Sigmoid colon (tissue), 6 donors: ENCODE measurements at regions not wholly inside any gene's neighbourhood (a gene's known extent, or its start where the extent isn't known, plus 50 kb on each side); places are given as distances from the start of the nearest gene placed in this dataset.

ENCODE experiments used
- DNase-seq: peaks from one replicate; pipeline ENCODE4 v3.0.0-alpha.2; 2019
- H3K27ac ChIP-seq, 4 donors: fragments of 200-600 bp; sonication (generic); one replicate each; pipeline ENCODE4 v1.5.1; 2016 to 2019; ENCODE audit warnings: mild to moderate bottlenecking in 1 of 4
- H3K27me3 ChIP-seq, 3 donors: fragments of 200-600 bp; sonication (generic); one replicate each; pipeline ENCODE4 v1.5.1; 2019; ENCODE audit warnings: mild to moderate bottlenecking in 1 of 3
- H3K36me3 ChIP-seq, 4 donors: fragments of 200-600 bp; sonication (generic); one replicate each; pipeline ENCODE4 v1.5.1; 2016 to 2019
- H3K4me1 ChIP-seq, 4 donors: fragments of 200-600 bp; sonication (generic); one replicate each; pipeline ENCODE4 v1.5.1; 2017 to 2019
- H3K4me3 ChIP-seq, 4 donors: fragments of 200-600 bp; sonication (generic); one replicate each; pipeline ENCODE4 v1.5.1; 2017 to 2019; ENCODE audit warnings: mild to moderate bottlenecking in 2 of 4, moderate library complexity in 1 of 4
- H3K9me3 ChIP-seq, 4 donors: fragments of 200-600 bp in 3 of 4; sonication (generic) in 3 of 4; one replicate each; pipeline versions ENCODE4 v1.5.1 to v1.6.1; 2013 to 2019
- CTCF ChIP-seq, 4 experiments: fragments of 450-650 bp in 3 of 4; fragments of 200-600 bp in 1 of 4; IDR thresholded peaks; one replicate each; pipeline ENCODE4 v1.5.1; 2016 to 2019; ENCODE audit warnings: antibody characterized with exemption in 4 of 4, mild to moderate bottlenecking in 3 of 4, moderate library complexity in 2 of 4
- EP300 ChIP-seq, 4 donors: sonication (generic); formaldehyde crosslinking; IDR thresholded peaks; one replicate each; pipeline ENCODE4 v1.6.1; 2017; ENCODE audit warnings: antibody characterized with exemption in 4 of 4
- POLR2A ChIP-seq, 2 donors: fragments of 450-650 bp; IDR thresholded peaks; one replicate each; pipeline ENCODE4 v1.6.1; 2016; ENCODE audit warnings: antibody characterized with exemption in 2 of 2, mild to moderate bottlenecking in 2 of 2, moderate library complexity in 2 of 2
- POLR2AphosphoS5 ChIP-seq, 4 donors: sonication (generic); formaldehyde crosslinking; IDR thresholded peaks; one replicate each; pipeline ENCODE4 v1.6.1; 2017; ENCODE audit warnings: antibody characterized with exemption in 4 of 4
- WGBS, 2 donors: extraction: QIAGEN DNeasy Blood & Tissue Kit; methylation state at CpG; one replicate each; pipeline ENCODE4 v1.1.7; 2013; 5-methylcytosine and 5-hydroxymethylcytosine counted together
- intact Hi-C: fragments of 100-400 bp; cut with DNase I; formaldehyde crosslinking; loops from one replicate; pipeline ENCODE4 v1.15.1; 2023
- donor health status: healthy with polysubstance abuse.
- donor health status: healthy.

- intact Hi-C loops: no loop called here
- DNase-seq: no peak
- 39 to 63% methylated on average over 3 of the region's 3 CpGs for WGBS, 2 donors
- H3K27me3 ChIP-seq: peaks cover 0 to 7% (median 0%) of the 10 kb centered on the region in 3 donors
- no peaks in the 10 kb centered on the region for H3K9me3 ChIP-seq
- H3K4me1 ChIP-seq: peaks cover 0 to 6% (median 2%) of the 10 kb centered on the region in 4 donors
- no peaks in the 10 kb centered on the region for H3K36me3 ChIP-seq
- TF ChIP-seq POLR2A (IDR thresholded peaks at IDR 0.05): no peak
- no peak overlapping the region for H3K27ac ChIP-seq
- no peak overlapping the region for H3K4me3 ChIP-seq
These were observed 156.7 kb upstream of the FAM241A start for GRCh38 chr4:111988514-111988913.

GRCh38 chr4:111989817-111990216 lies 155.4 kb upstream of the FAM241A start:
- intact Hi-C loops: no loop called here
- H3K4me3 ChIP-seq: no peak overlapping the region
- no peak for DNase-seq
- no peaks in the 10 kb centered on the region for H3K9me3 ChIP-seq
- TF ChIP-seq POLR2A (IDR thresholded peaks at IDR 0.05) (no peak), EP300 (IDR thresholded peaks at IDR 0.05) (no peak), CTCF (IDR thresholded peaks at IDR 0.05) (no peak), POLR2AphosphoS5 (IDR thresholded peaks at IDR 0.05) (no peak)
- H3K27me3 ChIP-seq: no peaks in the 10 kb centered on the region
- WGBS, 2 donors: 12 to 52% methylated on average over 1 of the region's 1 CpG
- H3K4me1 ChIP-seq: peaks cover 0 to 6% (median 2%) of the 10 kb centered on the region in 4 donors
- H3K36me3 ChIP-seq: no peaks in the 10 kb centered on the region
- H3K27ac ChIP-seq: no peak overlapping the region

GRCh38 chr4:111991163-111991562 lies 154.1 kb upstream of the FAM241A start:
- no peak for DNase-seq
- TF ChIP-seq CTCF (IDR thresholded peaks at IDR 0.05) (no peak), POLR2A (IDR thresholded peaks at IDR 0.05) (no peak), POLR2AphosphoS5 (IDR thresholded peaks at IDR 0.05) (no peak), EP300 (IDR thresholded peaks at IDR 0.05) (no peak)
- H3K36me3 ChIP-seq: no peaks in the 10 kb centered on the region
- H3K4me3 ChIP-seq: no peak overlapping the region
- no peak overlapping the region for H3K27ac ChIP-seq
- no peaks in the 10 kb centered on the region for H3K9me3 ChIP-seq
- H3K27me3 ChIP-seq: no peaks in the 10 kb centered on the region
- intact Hi-C loops: no loop called here
- 48 to 55% methylated on average over 3 of the region's 3 CpGs for WGBS, 2 donors
- peaks cover 0 to 6% (median 2%) of the 10 kb centered on the region in 4 donors for H3K4me1 ChIP-seq

GRCh38 chr4:111991797-111992196 lies 153.5 kb upstream of the FAM241A start:
- H3K4me3 ChIP-seq: no peak overlapping the region
- no peaks in the 10 kb centered on the region for H3K27me3 ChIP-seq
- H3K4me1 ChIP-seq: peaks cover 0 to 6% (median 2%) of the 10 kb centered on the region in 4 donors
- H3K27ac ChIP-seq: no peak overlapping the region
- intact Hi-C loops: no loop called here
- no peaks in the 10 kb centered on the region for H3K36me3 ChIP-seq
- 45 to 58% methylated on average over 3 of the region's 3 CpGs for WGBS, 2 donors
- TF ChIP-seq EP300 (IDR thresholded peaks at IDR 0.05): no peak
- no peak for TF ChIP-seq POLR2A (IDR thresholded peaks at IDR 0.05)
- no peak for TF ChIP-seq POLR2AphosphoS5 (IDR thresholded peaks at IDR 0.05)
- no peak for TF ChIP-seq CTCF (IDR thresholded peaks at IDR 0.05)
- H3K9me3 ChIP-seq: no peaks in the 10 kb centered on the region
- no peak for DNase-seq

- no peak for DNase-seq
- TF ChIP-seq EP300 (IDR thresholded peaks at IDR 0.05): no peak
- TF ChIP-seq CTCF (IDR thresholded peaks at IDR 0.05): no peak
- no peak for TF ChIP-seq POLR2AphosphoS5 (IDR thresholded peaks at IDR 0.05)
- TF ChIP-seq POLR2A (IDR thresholded peaks at IDR 0.05): no peak
- H3K27me3 ChIP-seq: no peaks in the 10 kb centered on the region
- H3K27ac ChIP-seq: no peak overlapping the region
- H3K4me1 ChIP-seq: peaks cover 0 to 6% (median 2%) of the 10 kb centered on the region in 4 donors
- intact Hi-C loops: no loop called here
- H3K9me3 ChIP-seq: no peaks in the 10 kb centered on the region
- H3K4me3 ChIP-seq: no peak overlapping the region
- 51 to 72% methylated on average over 7 of the region's 7 CpGs for WGBS, 2 donors
- H3K36me3 ChIP-seq: no peaks in the 10 kb centered on the region
These were observed 152.7 kb upstream of the FAM241A start for GRCh38 chr4:111992351-111993168.
